Mammary epithelial cell (primary cell): ENCODE measurements at regions not wholly inside any gene's neighbourhood (a gene's known extent, or its start where the extent isn't known, plus 50 kb on each side); places are given as distances from the start of the nearest gene placed in this dataset.

ENCODE experiments used
- EZH2 ChIP-seq: IDR thresholded peaks from 2 replicates; pipeline ENCODE4 v1.6.1; 2012; ENCODE audit warnings: low read length, inconsistent platforms, borderline replicate concordance
- TF ChIP-seq, protein P1 (sequence below), 2 donors: IDR thresholded peaks in 1 of 2; conservative IDR thresholded peaks in 1 of 2; 2 replicates each; pipeline ENCODE4 v1.5.1; 2011 to 2012; ENCODE audit warnings: inconsistent platforms in 2 of 2, low read length in 2 of 2, mild to moderate bottlenecking in 2 of 2, control low read depth in 1 of 2, low read depth in 1 of 2; ENCODE audit not compliant: insufficient read depth in 1 of 2; ENCODE audit errors: extremely low read depth in 1 of 2

DNA sequence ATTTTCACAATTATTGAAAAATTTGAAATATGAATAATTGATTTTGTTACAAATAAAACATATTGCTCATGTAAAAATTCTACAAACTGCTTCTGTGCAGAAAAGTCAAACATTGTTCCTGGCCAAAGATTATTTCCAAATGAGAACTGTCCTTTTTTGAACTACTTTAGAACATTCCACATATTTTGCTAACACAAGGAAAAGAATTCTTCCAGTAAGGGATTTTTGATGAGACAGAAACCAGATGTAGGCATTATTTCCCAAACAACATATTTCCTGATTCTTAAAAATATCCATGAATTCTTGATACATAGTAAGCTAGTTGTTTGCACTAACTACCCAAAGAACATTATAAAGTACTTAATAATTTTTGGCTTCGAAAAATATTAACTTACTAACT, 715.2 kb downstream of the CCDC85A start:
- TF ChIP-seq, protein P1, sequence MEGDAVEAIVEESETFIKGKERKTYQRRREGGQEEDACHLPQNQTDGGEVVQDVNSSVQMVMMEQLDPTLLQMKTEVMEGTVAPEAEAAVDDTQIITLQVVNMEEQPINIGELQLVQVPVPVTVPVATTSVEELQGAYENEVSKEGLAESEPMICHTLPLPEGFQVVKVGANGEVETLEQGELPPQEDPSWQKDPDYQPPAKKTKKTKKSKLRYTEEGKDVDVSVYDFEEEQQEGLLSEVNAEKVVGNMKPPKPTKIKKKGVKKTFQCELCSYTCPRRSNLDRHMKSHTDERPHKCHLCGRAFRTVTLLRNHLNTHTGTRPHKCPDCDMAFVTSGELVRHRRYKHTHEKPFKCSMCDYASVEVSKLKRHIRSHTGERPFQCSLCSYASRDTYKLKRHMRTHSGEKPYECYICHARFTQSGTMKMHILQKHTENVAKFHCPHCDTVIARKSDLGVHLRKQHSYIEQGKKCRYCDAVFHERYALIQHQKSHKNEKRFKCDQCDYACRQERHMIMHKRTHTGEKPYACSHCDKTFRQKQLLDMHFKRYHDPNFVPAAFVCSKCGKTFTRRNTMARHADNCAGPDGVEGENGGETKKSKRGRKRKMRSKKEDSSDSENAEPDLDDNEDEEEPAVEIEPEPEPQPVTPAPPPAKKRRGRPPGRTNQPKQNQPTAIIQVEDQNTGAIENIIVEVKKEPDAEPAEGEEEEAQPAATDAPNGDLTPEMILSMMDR (conservative IDR thresholded peaks at IDR 0.05 in 1 of 2, IDR thresholded peaks at IDR 0.05 in 1 of 2; ENCODE audit: extremely low read depth in 1 of 2, insufficient read depth in 1 of 2, low read depth in 1 of 2, low read length in 2 of 2), result no peak
- TF ChIP-seq EZH2, result no peak
